CMK (cell line): ENCODE measurements at regions not wholly inside any gene's neighbourhood (a gene's known extent, or its start where the extent isn't known, plus 50 kb on each side); places are given as distances from the start of the nearest gene placed in this dataset.

Source experiments
- DNase-seq: peaks from one replicate; pipeline ENCODE4 v3.0.0-alpha.2; 2010; ENCODE audit warnings: low read depth

DNA sequence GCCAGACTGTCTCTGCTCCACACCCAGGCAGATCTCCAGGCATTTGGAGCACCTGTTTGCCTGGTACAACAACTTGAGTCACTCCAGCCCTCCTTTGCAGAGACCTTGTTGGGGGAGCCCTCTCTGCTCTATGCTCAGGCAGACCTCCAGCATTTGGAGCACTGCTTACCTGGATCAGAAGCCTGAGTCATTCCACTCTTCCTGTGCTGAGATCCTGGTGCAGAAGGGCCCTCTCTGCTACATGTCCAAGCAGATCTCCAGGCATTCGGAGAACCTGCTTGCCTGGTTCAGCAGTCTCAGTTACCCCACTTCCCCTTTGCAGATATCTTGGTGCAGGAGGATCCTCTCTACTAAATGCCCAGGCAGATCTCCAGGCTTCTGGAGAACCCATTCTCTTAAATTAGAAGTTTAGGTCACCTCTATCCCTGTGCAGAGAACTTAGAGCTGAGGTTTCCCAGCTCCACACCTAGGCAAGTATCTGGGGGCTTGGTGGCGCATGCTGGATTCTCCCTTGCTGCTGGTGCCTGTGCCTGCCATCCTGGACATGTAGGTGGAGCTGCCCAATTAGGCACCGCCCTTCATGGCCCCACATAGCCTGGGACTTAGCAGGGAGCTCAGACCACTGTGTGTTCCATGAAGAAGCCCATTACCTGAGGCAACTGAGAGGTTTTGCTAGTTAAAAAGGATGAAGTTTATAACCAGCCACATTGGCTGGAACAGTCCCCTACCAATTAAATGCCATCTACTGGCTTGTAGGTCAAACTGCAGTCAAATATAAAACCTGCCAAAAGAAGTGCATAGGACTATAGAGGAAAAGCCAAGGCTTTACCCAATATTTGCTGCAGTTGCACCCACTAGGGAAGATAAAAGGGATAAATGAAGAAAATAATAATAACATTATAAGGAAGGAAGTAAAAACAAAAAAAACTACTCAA is 97.6 kb upstream of the SLITRK6 start:
- DNase-seq, result no peak

GRCh38 chr13:85887406-85887805 is 88.2 kb upstream of the SLITRK6 start:
- DNase-seq, result no peak

- no peak for DNase-seq
Measured at GRCh38 chr13:85879014-85879413, 79.8 kb upstream of the SLITRK6 start.

DNA sequence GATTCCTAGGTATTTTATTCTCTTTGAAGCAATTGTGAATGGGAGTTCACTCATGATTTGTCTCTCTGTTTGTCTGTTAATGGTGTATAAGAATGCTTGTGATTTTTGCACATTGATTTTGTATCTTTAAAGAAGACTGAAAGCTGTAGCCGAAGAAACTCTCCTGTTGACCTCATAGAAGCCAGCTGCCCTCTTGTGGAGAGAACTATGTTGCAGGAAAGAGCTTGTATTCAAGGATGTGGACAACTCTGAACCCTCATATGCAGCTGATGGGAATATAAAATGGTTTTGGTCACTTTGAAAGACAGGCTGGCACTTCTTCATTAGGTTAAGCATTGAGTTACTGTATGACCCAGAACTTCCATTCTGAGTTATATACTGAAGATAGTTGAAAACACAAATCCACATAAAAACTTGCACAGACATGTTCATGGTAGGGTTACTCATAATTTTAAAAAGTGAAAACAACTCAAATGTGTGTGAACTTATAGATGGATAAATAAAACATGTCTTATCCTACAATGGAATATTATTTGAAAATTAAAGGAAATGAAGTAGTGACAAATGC is 65.8 kb upstream of the SLITRK6 start:
- DNase-seq, result peak; percentile 15

DNA sequence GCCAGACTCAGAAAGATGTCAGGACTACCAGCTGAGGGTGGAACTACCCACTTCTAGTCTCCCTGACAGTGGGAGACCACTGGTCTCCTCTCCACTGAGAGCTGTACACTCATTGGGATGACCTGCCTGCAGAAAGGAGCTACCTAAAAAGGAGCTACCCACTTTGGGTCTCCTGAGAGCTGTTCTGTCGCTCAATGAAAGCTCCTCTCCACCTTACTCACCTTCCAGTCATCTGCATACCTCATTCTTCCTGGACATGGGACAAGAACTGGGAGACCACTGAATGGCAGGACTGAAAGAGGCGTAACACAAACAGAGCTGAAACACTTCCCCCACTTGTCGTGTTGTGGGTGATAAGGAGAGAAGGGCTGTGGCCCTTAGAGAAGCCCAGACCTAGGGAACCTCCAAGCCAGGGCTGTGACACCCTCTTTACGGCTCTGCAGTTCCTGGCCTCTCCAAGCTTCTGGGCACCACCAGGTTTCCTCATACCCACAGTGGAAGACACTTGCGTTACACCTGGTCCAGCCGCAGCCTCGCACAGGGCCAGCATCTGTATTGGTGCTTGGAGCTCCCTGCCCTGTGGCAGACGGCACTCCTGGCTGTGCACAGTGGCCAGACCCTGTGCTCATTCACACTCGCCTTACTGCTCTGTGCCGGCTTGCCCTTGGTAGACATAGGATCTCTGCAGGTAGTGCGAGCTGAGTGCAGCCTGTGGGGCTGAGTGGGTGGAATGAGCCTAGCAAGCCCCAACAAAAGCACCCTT is 54.9 kb upstream of the SLITRK6 start:
- DNase-seq, result no peak

DNA sequence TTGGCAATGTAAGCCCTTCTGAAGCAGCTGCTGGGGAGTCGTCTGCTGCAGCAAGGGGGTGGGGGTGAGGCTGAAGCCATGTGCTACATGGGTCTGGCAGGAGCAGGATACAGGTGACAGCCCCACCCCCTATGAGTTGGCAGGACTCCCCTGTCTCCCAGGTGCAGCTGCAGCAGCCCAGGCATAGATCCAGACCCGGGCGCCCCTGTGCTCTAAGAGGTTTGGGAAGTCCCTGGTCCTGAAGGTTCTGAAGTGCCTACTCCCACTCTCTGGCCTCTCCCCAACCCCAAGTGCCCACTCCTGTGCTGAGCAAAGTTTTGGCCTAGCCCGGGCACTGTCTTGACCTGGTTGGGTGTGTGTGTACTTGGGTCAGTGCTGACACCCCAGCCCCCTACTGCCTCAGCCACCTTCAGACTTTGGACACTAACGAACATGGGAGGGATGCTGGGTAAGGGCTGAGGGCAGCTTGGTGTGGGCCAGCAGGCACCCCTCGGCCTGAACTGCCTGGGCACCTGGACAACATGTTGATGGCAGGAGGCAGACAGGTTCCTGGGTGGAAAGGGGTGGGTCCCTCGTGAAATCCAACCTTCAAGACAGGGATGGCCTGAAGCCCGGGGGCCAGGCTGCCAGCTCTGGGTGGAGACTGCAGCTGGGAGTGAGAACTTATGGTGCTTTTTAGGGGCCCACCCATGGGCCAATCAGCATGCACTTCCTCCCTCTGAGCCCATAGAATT is 54.1 kb upstream of the SLITRK6 start:
- no peak for DNase-seq
